DOHH2 (cell line): ENCODE measurements at regions not wholly inside any gene's neighbourhood (a gene's known extent, or its start where the extent isn't known, plus 50 kb on each side); places are given as distances from the start of the nearest gene placed in this dataset.
"Not testable (repeated sequence)": the region's sequence is repeated elsewhere in the genome, so short reads cannot be mapped to it uniquely, and the experiment has no call there.

ENCODE experiments used
- EZH2phosphoT487 ChIP-seq: fragments of 200-600 bp; sonication (generic); IDR thresholded peaks from 2 replicates; pipeline ENCODE4 v1.6.1; 2017; ENCODE audit warnings: borderline replicate concordance, mild to moderate bottlenecking, antibody characterized with exemption, low read length, moderate library complexity, mixed read lengths
- TF ChIP-seq, protein P1 (sequence below): fragments of 200-600 bp; sonication (generic); IDR thresholded peaks from one replicate; pipeline ENCODE4 v1.5.1; 2014; ENCODE audit warnings: antibody characterized with exemption, mild to moderate bottlenecking, low read depth, low read length; ENCODE audit not compliant: poor library complexity, severe bottlenecking

DNA sequence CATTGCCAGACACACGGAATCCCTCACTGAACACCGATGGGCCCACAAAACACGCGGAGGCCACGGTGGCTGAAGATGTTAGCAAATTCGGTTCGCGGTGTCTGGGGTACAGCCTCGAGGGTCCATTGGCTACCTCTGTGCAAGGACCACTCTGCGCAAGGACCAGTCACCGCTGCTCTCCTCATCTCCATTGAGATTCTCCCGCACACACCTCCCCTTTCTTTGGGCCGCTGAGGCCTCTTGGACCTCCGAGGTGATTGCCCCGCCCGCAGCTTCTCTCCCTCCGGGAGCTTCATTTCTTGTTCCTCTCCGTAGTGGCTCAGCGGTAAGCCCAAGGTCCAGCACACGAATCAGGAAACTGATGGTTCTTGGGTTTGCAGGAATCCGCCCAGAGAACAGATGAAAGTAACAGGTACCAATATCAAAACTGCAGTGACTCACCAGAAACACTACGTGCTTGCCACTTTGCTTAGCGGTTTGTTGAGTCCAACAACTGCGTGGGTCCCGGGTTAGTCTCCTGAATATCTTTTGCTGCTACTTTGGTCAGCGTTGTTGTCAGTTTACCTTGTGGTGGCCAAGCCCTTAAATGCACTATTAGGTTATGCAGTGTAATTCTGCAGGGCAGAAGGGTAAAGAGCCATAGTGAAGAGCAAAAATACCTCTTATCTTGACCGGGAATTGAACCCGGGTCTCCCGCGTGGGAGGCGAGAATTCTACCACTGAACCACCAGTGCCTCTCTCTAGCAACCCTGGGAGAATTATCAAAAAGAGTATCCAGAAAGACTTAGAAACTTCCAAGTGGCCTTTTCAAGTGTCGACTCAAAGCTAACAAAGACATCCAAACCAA lies 126.8 kb downstream of the PPIAL4A start:
- TF ChIP-seq, protein P1, sequence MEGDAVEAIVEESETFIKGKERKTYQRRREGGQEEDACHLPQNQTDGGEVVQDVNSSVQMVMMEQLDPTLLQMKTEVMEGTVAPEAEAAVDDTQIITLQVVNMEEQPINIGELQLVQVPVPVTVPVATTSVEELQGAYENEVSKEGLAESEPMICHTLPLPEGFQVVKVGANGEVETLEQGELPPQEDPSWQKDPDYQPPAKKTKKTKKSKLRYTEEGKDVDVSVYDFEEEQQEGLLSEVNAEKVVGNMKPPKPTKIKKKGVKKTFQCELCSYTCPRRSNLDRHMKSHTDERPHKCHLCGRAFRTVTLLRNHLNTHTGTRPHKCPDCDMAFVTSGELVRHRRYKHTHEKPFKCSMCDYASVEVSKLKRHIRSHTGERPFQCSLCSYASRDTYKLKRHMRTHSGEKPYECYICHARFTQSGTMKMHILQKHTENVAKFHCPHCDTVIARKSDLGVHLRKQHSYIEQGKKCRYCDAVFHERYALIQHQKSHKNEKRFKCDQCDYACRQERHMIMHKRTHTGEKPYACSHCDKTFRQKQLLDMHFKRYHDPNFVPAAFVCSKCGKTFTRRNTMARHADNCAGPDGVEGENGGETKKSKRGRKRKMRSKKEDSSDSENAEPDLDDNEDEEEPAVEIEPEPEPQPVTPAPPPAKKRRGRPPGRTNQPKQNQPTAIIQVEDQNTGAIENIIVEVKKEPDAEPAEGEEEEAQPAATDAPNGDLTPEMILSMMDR = not testable (repeated sequence)
- TF ChIP-seq EZH2phosphoT487 = not testable (repeated sequence)
